Nephron (organoid): ENCODE measurements at regions not wholly inside any gene's neighbourhood (a gene's known extent, or its start where the extent isn't known, plus 50 kb on each side); places are given as distances from the start of the nearest gene placed in this dataset.

Source experiments
- H3K27ac Mint-ChIP-seq, 3 experiments: 2 replicates each; pipeline ENCODE4 v1.8.0; 2020; ENCODE audit warnings: mixed read lengths in 3 of 3, mild to moderate bottlenecking in 2 of 3, moderate library complexity in 1 of 3
- H3K27me3 Mint-ChIP-seq: 2 replicates; pipeline ENCODE4 v1.8.0; 2021; ENCODE audit warnings: low read depth, mild to moderate bottlenecking, moderate library complexity, mixed read lengths
- H3K36me3 Mint-ChIP-seq: 2 replicates; pipeline ENCODE4 v1.8.0; 2020; ENCODE audit warnings: low read depth, mixed read lengths
- H3K4me1 Mint-ChIP-seq: 2 replicates; pipeline ENCODE4 v1.8.0; 2020; ENCODE audit warnings: mixed read lengths
- H3K4me3 Mint-ChIP-seq, 3 experiments: 2 replicates each; pipeline ENCODE4 v1.8.0; 2020; ENCODE audit warnings: mild to moderate bottlenecking in 3 of 3, mixed read lengths in 3 of 3, moderate library complexity in 2 of 3
- H3K9me3 Mint-ChIP-seq: 2 replicates; pipeline ENCODE4 v1.8.0; 2020; ENCODE audit warnings: mixed read lengths
- TF ChIP-seq, protein P1 (sequence below), 3 experiments: fragments of 200-600 bp; sonication (generic); IDR thresholded peaks; one replicate each; pipeline ENCODE4 v1.5.0; 2021; ENCODE audit warnings: antibody characterized with exemption in 3 of 3; ENCODE audit not compliant: unreplicated experiment in 3 of 3

DNA sequence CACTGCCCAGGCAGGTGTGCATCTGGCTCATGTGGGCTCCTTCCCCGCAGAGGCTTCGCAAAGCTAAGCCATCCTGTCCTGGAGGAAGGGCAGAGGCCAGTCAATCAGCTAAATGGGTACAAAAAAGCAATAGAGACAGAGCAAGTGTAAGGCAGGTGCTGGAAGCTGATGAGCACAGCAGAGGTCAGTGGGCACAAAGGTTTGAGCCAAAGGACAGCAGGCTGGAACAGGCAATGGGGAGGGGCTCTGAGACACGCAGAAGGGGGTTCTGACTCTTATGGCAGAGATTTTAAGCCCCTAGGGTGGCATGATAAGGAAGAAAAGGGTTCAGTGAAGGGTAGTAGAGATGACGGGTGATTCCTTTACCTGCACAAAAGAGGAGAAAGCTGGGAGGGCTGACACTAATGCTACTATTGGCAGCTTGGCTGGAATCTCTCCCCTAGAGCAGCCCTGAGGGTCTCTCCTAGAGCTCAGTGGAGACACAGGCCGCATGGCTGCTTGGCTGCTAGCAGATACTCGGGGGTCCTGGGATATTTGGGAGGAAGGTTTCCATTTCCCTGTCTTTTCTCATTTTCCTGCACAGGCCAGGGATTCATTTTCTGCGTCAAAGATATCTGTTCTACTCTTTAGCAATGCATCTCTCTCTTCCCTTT, 132.4 kb downstream of the MYCN start:
- no peak overlapping the region for H3K27ac Mint-ChIP-seq
- no peaks in the 10 kb centered on the region for H3K36me3 Mint-ChIP-seq
- no peak overlapping the region for H3K4me3 Mint-ChIP-seq
- no peaks in the 10 kb centered on the region for H3K4me1 Mint-ChIP-seq
- H3K9me3 Mint-ChIP-seq: no peaks in the 10 kb centered on the region
- TF ChIP-seq, protein P1, sequence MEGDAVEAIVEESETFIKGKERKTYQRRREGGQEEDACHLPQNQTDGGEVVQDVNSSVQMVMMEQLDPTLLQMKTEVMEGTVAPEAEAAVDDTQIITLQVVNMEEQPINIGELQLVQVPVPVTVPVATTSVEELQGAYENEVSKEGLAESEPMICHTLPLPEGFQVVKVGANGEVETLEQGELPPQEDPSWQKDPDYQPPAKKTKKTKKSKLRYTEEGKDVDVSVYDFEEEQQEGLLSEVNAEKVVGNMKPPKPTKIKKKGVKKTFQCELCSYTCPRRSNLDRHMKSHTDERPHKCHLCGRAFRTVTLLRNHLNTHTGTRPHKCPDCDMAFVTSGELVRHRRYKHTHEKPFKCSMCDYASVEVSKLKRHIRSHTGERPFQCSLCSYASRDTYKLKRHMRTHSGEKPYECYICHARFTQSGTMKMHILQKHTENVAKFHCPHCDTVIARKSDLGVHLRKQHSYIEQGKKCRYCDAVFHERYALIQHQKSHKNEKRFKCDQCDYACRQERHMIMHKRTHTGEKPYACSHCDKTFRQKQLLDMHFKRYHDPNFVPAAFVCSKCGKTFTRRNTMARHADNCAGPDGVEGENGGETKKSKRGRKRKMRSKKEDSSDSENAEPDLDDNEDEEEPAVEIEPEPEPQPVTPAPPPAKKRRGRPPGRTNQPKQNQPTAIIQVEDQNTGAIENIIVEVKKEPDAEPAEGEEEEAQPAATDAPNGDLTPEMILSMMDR (IDR thresholded peaks at IDR 0.05; ENCODE audit: unreplicated experiment in 3 of 3): no peak
- peaks cover 12% of the 10 kb centered on the region for H3K27me3 Mint-ChIP-seq

DNA sequence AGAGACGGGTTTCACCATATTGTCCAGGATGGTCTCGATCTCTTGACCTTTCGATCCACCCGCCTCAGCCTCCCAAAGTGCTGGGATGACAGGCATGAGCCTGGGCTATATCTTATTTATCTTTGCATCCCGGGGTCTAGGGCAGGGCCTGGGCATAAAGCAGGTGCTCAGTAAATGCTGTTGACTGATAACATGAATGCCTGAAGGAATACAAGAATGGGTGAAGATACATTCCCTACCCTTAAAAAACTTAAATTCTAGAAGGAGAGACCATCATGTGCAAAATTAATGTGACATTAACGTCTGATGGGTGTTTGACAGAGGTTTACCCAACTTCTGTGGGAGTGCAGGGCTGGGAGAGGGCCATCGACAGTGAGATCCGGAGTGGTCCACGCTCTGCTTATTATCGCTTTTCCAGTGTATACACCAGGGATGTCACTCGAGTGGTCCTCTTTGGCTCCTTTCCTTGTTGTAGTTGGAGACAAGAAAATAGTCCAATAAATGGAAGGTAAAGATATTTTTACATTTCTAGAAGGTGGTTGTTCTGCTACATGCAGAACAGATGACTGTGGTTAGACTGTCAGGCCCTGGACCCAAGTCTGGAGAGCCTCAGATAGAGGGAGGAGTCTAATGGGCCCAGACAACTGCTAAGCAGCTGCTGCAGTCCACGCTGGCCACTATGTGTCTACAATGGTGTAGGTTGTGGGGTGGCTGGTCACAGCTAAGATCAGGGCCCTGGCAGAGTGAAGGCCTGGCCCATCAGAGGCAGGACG, 131.7 kb downstream of the MYCN start:
- TF ChIP-seq, protein P1 (IDR thresholded peaks at IDR 0.05; ENCODE audit: unreplicated experiment in 3 of 3): no peak
- no peaks in the 10 kb centered on the region for H3K9me3 Mint-ChIP-seq

DNA sequence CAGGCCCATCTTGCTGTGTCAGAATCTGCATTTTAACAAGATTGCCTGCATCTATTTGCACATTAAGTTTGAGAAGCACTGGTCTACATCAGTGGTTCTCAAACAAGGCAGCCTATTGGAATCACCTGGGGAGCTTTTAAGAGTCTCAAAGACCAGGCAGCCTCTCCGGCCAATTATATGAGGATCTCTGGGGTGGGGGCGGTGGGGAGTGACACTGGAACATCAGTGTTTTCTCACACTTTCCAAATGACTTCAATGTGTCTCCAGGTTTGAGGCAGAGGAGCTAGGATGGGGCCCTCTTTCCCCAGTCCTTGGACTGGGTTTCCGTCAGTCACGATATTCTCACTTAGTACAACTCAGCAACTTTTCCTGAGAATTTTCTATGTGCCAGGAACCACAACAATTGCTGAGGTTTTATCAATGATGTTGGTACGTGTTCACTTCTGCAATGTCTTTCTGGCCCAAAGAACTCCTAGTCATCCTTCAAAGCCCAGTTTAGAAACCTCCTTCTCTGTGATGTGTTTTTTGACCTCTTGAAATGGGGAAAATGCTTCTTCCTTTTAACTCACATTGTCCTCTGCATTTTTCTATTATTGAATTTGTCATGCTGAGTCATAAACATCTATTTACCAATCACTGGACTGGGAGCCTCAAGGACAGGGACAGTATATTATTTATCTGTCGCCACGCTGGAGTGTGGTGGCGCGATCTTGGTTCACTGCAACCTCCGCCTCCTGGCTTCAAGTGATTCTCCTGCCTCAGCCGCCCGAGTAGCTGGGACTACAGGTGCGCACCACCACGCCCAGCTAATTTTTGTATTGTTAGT, 130.9 kb downstream of the MYCN start:
- Mint-ChIP-seq H3K27ac (no peak overlapping the region), H3K4me1 (no peaks in the 10 kb centered on the region), H3K27me3 (peaks cover 10% of the 10 kb centered on the region)

More for the DNA sequence above, 131.7 kb downstream of the MYCN start:
- Mint-ChIP-seq H3K4me1 (no peaks in the 10 kb centered on the region), H3K27me3 (peaks cover 10% of the 10 kb centered on the region), H3K36me3 (no peaks in the 10 kb centered on the region), H3K27ac (no peak overlapping the region), H3K4me3 (no peak overlapping the region)

DNA sequence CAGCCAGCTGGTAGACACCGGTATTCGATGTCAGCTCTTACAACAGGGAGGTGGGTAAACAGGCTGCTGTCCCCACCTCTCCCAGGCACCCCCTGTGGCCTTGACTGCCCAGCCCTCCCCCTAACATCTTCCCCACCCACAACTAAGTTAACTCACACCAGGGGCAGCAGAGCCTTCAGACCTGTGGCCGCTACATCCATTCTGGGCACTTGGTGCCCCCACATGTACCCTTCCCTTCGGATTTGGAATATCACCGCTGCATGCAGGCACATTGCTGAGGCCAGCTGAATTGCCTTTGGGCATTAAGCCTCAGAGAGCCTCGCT, 130.3 kb downstream of the MYCN start:
- Mint-ChIP-seq H3K27ac (peak overlapping the region in 1 of 3 experiments; percentile 75), H3K4me1 (no peaks in the 10 kb centered on the region), H3K4me3 (no peak overlapping the region), H3K9me3 (no peaks in the 10 kb centered on the region), H3K36me3 (no peaks in the 10 kb centered on the region), H3K27me3 (peaks cover 10% of the 10 kb centered on the region)
- TF ChIP-seq, protein P1 (IDR thresholded peaks at IDR 0.05; ENCODE audit: unreplicated experiment in 3 of 3): no peak

More for the DNA sequence above, 130.9 kb downstream of the MYCN start:
- no peaks in the 10 kb centered on the region for H3K9me3 Mint-ChIP-seq
- no peaks in the 10 kb centered on the region for H3K36me3 Mint-ChIP-seq
- TF ChIP-seq, protein P1 (IDR thresholded peaks at IDR 0.05; ENCODE audit: unreplicated experiment in 3 of 3): no peak
- H3K4me3 Mint-ChIP-seq: no peak overlapping the region

DNA sequence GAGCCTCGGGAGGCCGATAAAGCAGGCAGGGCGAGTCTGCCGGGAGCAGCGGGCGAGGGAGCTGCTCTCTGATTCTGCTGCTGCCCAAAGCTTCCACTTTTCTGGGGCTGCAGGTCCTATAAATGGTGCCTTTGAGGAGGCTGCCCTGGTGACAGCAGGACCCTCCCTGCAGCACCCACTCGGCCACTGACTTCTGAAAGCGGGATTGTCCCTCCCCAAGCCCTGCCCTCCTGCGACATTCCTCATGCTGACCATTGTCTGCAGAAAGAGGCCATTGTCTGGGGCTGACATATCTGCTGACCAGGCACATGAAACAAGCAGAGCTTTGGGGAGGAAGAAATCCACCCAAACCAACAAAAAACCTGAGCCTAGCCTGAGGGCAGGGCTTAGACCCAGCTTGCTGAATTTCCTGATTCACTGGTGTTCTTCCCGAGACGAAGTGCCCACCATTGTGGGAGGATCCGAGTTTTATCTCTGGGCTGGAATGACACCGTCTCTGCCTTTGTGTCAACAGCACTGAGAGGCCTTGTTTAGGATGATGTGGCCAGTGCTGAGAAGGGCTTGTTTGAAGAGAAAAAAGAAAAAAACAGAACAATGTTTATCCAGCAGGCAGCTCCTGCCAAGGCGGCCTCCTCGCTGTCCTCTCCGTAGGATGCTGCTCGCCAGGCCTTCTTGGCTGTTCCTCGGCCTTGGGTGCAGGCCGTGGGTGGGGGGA, 129.7 kb downstream of the MYCN start:
- peaks cover 10% of the 10 kb centered on the region for H3K27me3 Mint-ChIP-seq
- no peak overlapping the region for H3K4me3 Mint-ChIP-seq
- H3K9me3 Mint-ChIP-seq: no peaks in the 10 kb centered on the region
- peak overlapping the region in 2 of 3 experiments; percentile 66 to 75 for H3K27ac Mint-ChIP-seq
- TF ChIP-seq, protein P1 (IDR thresholded peaks at IDR 0.05; ENCODE audit: unreplicated experiment in 3 of 3): no peak
- H3K36me3 Mint-ChIP-seq: no peaks in the 10 kb centered on the region
- no peaks in the 10 kb centered on the region for H3K4me1 Mint-ChIP-seq
